Gastroesophageal sphincter (tissue), 3 donors: ENCODE measurements at regions not wholly inside any gene's neighbourhood (a gene's known extent, or its start where the extent isn't known, plus 50 kb on each side); places are given as distances from the start of the nearest gene placed in this dataset.

ENCODE experiments used
- CTCF ChIP-seq, 4 experiments: fragments of 200-600 bp in 2 of 4; fragments of 450-650 bp in 2 of 4; sonication (generic) in 1 of 4; IDR thresholded peaks; one replicate each; pipeline ENCODE4 v1.5.1; 2017 to 2019; ENCODE audit warnings: antibody characterized with exemption in 4 of 4, mild to moderate bottlenecking in 2 of 4, moderate library complexity in 2 of 4
- EP300 ChIP-seq: sonication (generic); formaldehyde crosslinking; IDR thresholded peaks from one replicate; pipeline ENCODE4 v1.6.1; 2017; ENCODE audit warnings: antibody characterized with exemption, mild to moderate bottlenecking
- POLR2A ChIP-seq, 2 donors: fragments of 450-650 bp; IDR thresholded peaks; one replicate each; pipeline ENCODE4 v1.6.1; 2017; ENCODE audit warnings: antibody characterized with exemption in 2 of 2, mild to moderate bottlenecking in 2 of 2, moderate library complexity in 1 of 2
- POLR2AphosphoS5 ChIP-seq: sonication (generic); formaldehyde crosslinking; IDR thresholded peaks from one replicate; pipeline ENCODE4 v1.6.1; 2017; ENCODE audit warnings: antibody characterized with exemption

DNA sequence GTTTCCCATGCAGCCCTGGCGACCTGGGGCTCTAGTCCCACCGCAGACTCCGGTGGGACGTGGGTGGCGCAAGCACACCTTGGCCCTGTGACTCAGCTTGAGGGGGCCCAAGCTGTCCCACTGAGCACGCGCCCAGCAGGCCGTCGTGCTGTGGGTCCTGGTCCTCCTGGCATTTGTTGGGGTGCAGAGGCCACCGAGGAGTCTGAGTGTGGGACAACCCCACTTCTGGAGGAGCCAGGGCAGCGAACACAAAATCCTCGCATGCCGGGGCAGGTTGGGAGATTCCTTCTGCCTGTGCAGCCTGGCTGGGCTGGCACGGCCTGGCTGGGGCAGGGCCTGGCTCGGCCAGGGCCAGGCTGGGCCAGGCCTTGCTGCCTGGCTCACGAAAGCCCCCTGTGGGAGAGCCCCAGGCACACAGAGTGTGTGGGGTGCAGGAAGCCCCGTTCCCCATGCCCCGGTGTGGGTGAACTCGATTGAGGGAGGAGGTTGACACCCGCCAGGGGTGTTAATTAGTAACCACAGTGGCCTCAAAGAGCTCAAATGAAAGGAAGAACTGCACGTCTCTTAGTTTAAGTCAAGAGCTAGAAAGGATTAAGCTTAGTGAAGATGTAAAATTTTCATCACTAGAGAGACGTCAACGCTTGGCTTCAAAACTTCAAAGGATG lies 1808.5 kb upstream of the DEFB115 start:
- no peak for TF ChIP-seq CTCF (IDR thresholded peaks at IDR 0.05)
- TF ChIP-seq POLR2A (IDR thresholded peaks at IDR 0.05) = no peak
- TF ChIP-seq POLR2AphosphoS5 = no peak
- TF ChIP-seq EP300 = no peak
